ENCODE measurements at regions not wholly inside any gene's neighbourhood (a gene's known extent, or its start where the extent isn't known, plus 50 kb on each side); places are given as distances from the start of the nearest gene placed in this dataset.

DNA sequence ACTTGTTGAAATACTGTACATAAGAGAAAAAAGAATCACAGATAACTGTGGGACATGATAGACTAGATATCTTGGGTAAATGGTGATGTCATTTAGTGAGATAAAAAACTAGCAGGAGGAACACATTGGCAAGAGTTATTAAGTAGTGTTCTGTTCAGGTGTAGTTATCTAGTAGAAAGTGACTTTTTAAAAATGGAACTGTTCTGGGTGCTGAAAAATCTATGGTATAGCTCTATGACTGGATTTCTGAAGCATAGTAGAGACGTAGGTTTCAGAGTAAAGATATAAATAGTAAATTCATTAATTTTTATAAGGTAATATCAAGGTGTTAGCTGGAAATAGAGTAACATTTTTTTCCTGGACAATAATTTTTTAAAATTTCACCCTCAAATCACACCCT is 225.1 kb upstream of the UGT8 start:
- H3K4me3 Mint-ChIP-seq (ENCODE audit: unreplicated experiment), result no peak overlapping the region
- no peaks in the 10 kb centered on the region for H3K4me1 Mint-ChIP-seq (ENCODE audit: unreplicated experiment)
- no peak for DNase-seq (ENCODE audit: low spot score)

DNA sequence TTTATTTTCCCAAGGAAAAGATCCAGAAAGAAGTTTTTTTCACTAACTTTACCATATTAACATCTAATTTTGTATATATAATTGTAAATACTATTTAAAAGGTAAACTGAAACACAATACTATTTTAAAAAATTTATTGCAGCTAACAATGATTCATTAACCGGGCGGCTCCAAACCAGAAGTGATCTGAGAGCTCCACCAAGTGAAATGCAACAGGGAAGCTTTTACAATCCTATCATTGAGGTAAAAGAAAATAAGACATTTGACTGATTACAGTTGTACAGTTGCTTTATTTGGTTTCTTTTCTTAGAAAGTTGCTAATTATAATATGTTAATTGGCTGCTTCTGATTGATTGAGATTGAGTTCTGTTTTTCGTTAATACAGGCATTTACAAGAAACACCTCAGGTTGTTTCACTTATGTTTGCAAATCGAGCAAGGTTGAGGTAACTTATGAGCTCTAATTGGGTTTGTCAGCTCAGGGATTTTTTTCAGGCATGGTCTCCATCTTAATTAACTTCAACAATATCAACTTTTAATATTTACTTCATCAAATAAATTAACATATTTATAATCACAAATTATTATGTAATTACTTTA is 220.2 kb upstream of the UGT8 start:
- H3K27me3 Mint-ChIP-seq (ENCODE audit: unreplicated experiment), result no peaks in the 10 kb centered on the region
- TF ChIP-seq, protein P1, sequence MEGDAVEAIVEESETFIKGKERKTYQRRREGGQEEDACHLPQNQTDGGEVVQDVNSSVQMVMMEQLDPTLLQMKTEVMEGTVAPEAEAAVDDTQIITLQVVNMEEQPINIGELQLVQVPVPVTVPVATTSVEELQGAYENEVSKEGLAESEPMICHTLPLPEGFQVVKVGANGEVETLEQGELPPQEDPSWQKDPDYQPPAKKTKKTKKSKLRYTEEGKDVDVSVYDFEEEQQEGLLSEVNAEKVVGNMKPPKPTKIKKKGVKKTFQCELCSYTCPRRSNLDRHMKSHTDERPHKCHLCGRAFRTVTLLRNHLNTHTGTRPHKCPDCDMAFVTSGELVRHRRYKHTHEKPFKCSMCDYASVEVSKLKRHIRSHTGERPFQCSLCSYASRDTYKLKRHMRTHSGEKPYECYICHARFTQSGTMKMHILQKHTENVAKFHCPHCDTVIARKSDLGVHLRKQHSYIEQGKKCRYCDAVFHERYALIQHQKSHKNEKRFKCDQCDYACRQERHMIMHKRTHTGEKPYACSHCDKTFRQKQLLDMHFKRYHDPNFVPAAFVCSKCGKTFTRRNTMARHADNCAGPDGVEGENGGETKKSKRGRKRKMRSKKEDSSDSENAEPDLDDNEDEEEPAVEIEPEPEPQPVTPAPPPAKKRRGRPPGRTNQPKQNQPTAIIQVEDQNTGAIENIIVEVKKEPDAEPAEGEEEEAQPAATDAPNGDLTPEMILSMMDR (IDR thresholded peaks at IDR 0.05; ENCODE audit: unreplicated experiment), result no peak
- no peak for DNase-seq (ENCODE audit: low spot score)
- H3K27ac Mint-ChIP-seq (ENCODE audit: unreplicated experiment), result no peak overlapping the region
- no peaks in the 10 kb centered on the region for H3K9me3 Mint-ChIP-seq (ENCODE audit: unreplicated experiment)
- H3K4me1 Mint-ChIP-seq (ENCODE audit: unreplicated experiment), result no peaks in the 10 kb centered on the region
- no peaks in the 10 kb centered on the region for H3K36me3 Mint-ChIP-seq (ENCODE audit: low read depth, unreplicated experiment)
- no peak overlapping the region for H3K4me3 Mint-ChIP-seq (ENCODE audit: unreplicated experiment)

More for the DNA sequence above, 225.1 kb upstream of the UGT8 start:
- Mint-ChIP-seq H3K27me3 (ENCODE audit: unreplicated experiment) (no peaks in the 10 kb centered on the region), H3K27ac (ENCODE audit: unreplicated experiment) (no peak overlapping the region), H3K9me3 (ENCODE audit: unreplicated experiment) (no peaks in the 10 kb centered on the region), H3K36me3 (ENCODE audit: low read depth, unreplicated experiment) (no peaks in the 10 kb centered on the region)
- TF ChIP-seq, protein P1 (IDR thresholded peaks at IDR 0.05; ENCODE audit: unreplicated experiment), result no peak

- no peaks in the 10 kb centered on the region for H3K9me3 Mint-ChIP-seq (ENCODE audit: unreplicated experiment)
- no peak overlapping the region for H3K27ac Mint-ChIP-seq (ENCODE audit: unreplicated experiment)
- no peak for DNase-seq (ENCODE audit: low spot score)
- no peaks in the 10 kb centered on the region for H3K27me3 Mint-ChIP-seq (ENCODE audit: unreplicated experiment)
- H3K4me3 Mint-ChIP-seq (ENCODE audit: unreplicated experiment), result no peak overlapping the region
- no peaks in the 10 kb centered on the region for H3K4me1 Mint-ChIP-seq (ENCODE audit: unreplicated experiment)
- H3K36me3 Mint-ChIP-seq (ENCODE audit: low read depth, unreplicated experiment), result no peaks in the 10 kb centered on the region
- TF ChIP-seq, protein P1 (IDR thresholded peaks at IDR 0.05; ENCODE audit: unreplicated experiment), result no peak
Observed at GRCh38 chr4:114383067-114383466, 215.5 kb upstream of the UGT8 start.

DNA sequence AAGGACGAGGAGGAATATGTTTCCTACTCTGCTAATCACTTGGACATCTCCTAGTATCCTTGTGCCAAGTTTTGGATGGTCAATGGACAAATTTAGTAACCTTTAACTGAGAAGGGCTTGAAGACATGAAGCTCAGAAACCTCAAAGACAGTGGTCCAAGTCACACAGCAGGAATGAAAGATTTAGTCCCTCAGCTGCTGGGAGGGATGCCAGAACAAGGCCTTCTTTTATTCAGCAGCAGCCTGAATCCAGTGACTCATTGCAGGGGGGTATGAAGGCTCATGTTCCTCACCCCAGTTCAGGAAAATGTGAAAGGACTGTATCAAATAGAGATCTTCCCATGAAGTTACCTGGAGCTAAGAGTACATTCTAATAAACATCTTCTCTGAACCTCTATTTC is 214.9 kb upstream of the UGT8 start:
- no peak overlapping the region for H3K4me3 Mint-ChIP-seq (ENCODE audit: unreplicated experiment)
- no peaks in the 10 kb centered on the region for H3K27me3 Mint-ChIP-seq (ENCODE audit: unreplicated experiment)
- no peak for DNase-seq (ENCODE audit: low spot score)
- no peaks in the 10 kb centered on the region for H3K9me3 Mint-ChIP-seq (ENCODE audit: unreplicated experiment)
- H3K27ac Mint-ChIP-seq (ENCODE audit: unreplicated experiment), result no peak overlapping the region
- H3K36me3 Mint-ChIP-seq (ENCODE audit: low read depth, unreplicated experiment), result no peaks in the 10 kb centered on the region
- no peaks in the 10 kb centered on the region for H3K4me1 Mint-ChIP-seq (ENCODE audit: unreplicated experiment)
- TF ChIP-seq, protein P1 (IDR thresholded peaks at IDR 0.05; ENCODE audit: unreplicated experiment), result no peak

DNA sequence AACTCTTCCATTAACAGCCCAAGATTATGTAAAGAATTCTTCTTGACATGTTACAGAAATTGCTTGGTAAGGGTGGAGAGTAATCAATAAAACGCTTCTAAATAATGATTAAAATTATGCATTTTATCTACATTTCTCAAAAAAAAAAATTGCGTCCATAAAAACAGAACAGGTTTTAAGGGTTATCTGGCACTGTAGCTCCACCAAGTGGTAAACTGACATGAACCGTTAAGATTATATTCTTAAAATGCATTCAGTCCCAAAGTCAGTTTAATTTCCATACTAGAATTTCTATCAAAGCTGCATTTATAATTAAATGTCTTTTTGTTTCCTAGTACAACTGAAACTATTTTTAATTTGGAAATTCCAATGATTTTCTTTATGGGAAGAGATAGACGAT is 214.0 kb upstream of the UGT8 start:
- no peaks in the 10 kb centered on the region for H3K27me3 Mint-ChIP-seq (ENCODE audit: unreplicated experiment)
- no peak overlapping the region for H3K27ac Mint-ChIP-seq (ENCODE audit: unreplicated experiment)
- no peaks in the 10 kb centered on the region for H3K36me3 Mint-ChIP-seq (ENCODE audit: low read depth, unreplicated experiment)
- no peaks in the 10 kb centered on the region for H3K4me1 Mint-ChIP-seq (ENCODE audit: unreplicated experiment)
- H3K9me3 Mint-ChIP-seq (ENCODE audit: unreplicated experiment), result no peaks in the 10 kb centered on the region
- no peak overlapping the region for H3K4me3 Mint-ChIP-seq (ENCODE audit: unreplicated experiment)
- peak; percentile 10 for DNase-seq (ENCODE audit: low spot score)
- TF ChIP-seq, protein P1 (IDR thresholded peaks at IDR 0.05; ENCODE audit: unreplicated experiment), result peak; percentile 41
